ENCODE measurements at regions not wholly inside any gene's neighbourhood (a gene's known extent, or its start where the extent isn't known, plus 50 kb on each side); places are given as distances from the start of the nearest gene placed in this dataset.

DNA sequence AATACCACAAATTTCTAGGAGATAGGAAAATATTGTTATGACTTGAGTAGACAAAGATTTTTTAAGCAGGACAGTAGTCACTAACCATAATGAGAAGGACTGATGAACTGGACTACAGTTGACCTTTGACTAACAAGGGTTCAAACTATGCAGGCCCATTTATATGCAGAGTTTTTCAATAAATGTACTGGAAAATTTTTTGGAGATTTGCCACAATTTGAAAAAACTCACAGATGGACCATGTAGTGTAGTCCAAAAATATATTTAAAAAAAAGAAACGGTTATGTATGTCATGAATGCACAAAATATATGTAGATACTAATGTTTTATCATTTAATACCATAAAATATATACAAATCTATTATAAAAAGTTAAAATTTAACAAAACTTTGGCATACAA, 151.8 kb downstream of the LRRN1 start:
- TF ChIP-seq, protein P1, sequence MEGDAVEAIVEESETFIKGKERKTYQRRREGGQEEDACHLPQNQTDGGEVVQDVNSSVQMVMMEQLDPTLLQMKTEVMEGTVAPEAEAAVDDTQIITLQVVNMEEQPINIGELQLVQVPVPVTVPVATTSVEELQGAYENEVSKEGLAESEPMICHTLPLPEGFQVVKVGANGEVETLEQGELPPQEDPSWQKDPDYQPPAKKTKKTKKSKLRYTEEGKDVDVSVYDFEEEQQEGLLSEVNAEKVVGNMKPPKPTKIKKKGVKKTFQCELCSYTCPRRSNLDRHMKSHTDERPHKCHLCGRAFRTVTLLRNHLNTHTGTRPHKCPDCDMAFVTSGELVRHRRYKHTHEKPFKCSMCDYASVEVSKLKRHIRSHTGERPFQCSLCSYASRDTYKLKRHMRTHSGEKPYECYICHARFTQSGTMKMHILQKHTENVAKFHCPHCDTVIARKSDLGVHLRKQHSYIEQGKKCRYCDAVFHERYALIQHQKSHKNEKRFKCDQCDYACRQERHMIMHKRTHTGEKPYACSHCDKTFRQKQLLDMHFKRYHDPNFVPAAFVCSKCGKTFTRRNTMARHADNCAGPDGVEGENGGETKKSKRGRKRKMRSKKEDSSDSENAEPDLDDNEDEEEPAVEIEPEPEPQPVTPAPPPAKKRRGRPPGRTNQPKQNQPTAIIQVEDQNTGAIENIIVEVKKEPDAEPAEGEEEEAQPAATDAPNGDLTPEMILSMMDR (IDR thresholded peaks at IDR 0.05; ENCODE audit: low read depth, low read length, missing input control): no peak
- TF ChIP-seq, protein P2, sequence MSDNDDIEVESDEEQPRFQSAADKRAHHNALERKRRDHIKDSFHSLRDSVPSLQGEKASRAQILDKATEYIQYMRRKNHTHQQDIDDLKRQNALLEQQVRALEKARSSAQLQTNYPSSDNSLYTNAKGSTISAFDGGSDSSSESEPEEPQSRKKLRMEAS (IDR thresholded peaks at IDR 0.05): no peak
- TF ChIP-seq TAF1 (conservative IDR thresholded peaks at IDR 0.05): no peak
- TF ChIP-seq FOXA2 (IDR thresholded peaks at IDR 0.05): no peak
- no peak for TF ChIP-seq RAD21 (IDR thresholded peaks at IDR 0.05)
- TF ChIP-seq, protein P3, sequence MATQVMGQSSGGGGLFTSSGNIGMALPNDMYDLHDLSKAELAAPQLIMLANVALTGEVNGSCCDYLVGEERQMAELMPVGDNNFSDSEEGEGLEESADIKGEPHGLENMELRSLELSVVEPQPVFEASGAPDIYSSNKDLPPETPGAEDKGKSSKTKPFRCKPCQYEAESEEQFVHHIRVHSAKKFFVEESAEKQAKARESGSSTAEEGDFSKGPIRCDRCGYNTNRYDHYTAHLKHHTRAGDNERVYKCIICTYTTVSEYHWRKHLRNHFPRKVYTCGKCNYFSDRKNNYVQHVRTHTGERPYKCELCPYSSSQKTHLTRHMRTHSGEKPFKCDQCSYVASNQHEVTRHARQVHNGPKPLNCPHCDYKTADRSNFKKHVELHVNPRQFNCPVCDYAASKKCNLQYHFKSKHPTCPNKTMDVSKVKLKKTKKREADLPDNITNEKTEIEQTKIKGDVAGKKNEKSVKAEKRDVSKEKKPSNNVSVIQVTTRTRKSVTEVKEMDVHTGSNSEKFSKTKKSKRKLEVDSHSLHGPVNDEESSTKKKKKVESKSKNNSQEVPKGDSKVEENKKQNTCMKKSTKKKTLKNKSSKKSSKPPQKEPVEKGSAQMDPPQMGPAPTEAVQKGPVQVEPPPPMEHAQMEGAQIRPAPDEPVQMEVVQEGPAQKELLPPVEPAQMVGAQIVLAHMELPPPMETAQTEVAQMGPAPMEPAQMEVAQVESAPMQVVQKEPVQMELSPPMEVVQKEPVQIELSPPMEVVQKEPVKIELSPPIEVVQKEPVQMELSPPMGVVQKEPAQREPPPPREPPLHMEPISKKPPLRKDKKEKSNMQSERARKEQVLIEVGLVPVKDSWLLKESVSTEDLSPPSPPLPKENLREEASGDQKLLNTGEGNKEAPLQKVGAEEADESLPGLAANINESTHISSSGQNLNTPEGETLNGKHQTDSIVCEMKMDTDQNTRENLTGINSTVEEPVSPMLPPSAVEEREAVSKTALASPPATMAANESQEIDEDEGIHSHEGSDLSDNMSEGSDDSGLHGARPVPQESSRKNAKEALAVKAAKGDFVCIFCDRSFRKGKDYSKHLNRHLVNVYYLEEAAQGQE (IDR thresholded peaks at IDR 0.05): no peak
- TF ChIP-seq GABPA (IDR thresholded peaks at IDR 0.05 in 1 of 2, conservative IDR thresholded peaks at IDR 0.05 in 1 of 2): no peak
- no peak for TF ChIP-seq YY1 (IDR thresholded peaks at IDR 0.05)
- TF ChIP-seq RXRA (IDR thresholded peaks at IDR 0.05): no peak
- no peak for TF ChIP-seq SP1 (IDR thresholded peaks at IDR 0.05)
